ENCODE measurements at regions not wholly inside any gene's neighbourhood (a gene's known extent, or its start where the extent isn't known, plus 50 kb on each side); places are given as distances from the start of the nearest gene placed in this dataset.
A peak's percentile ranks its signal among the peaks of the same experiment; 100 is the strongest.

GRCh38 chr18:22663378-22663777 is 245.7 kb upstream of the CTAGE1 start:
- H3K4me3 ChIP-seq (ENCODE audit: low read length): no peak overlapping the region
- Mint-ChIP-seq H3K27me3 (peaks cover 4 to 9% of the 10 kb centered on the region in 2 donors), H3K9me3 (peaks cover 23 to 44% (median 38%) of the 10 kb centered on the region in 5 donors), H3K4me1 (no peaks in the 10 kb centered on the region), H3K4me3 (no peak overlapping the region), H3K36me3 (peaks cover 0 to 12% (median 2%) of the 10 kb centered on the region in 3 donors), H3K27ac (no peak overlapping the region)
- H3K4me1 ChIP-seq (ENCODE audit: insufficient read depth, low read length): no peaks in the 10 kb centered on the region
- H3K27ac ChIP-seq (ENCODE audit: low read depth, low read length): no peak overlapping the region
- POLR2A ChIA-PET: no interaction called here
- H3K36me3 ChIP-seq (ENCODE audit: insufficient read depth, low read length): no peaks in the 10 kb centered on the region
- CTCF ChIA-PET: no interaction called here
- DNase-seq: no peak
- no peaks in the 10 kb centered on the region for H3K9me3 ChIP-seq (ENCODE audit: low read length)
- no peaks in the 10 kb centered on the region for H3K27me3 ChIP-seq (ENCODE audit: insufficient read depth, low read length, poor library complexity, severe bottlenecking)

GRCh38 chr18:22666411-22666940 is 248.8 kb upstream of the CTAGE1 start:
- Mint-ChIP-seq H3K4me3 (no peak overlapping the region), H3K4me1 (no peaks in the 10 kb centered on the region), H3K9me3 (peaks cover 12 to 30% (median 23%) of the 10 kb centered on the region in 5 donors)

DNA sequence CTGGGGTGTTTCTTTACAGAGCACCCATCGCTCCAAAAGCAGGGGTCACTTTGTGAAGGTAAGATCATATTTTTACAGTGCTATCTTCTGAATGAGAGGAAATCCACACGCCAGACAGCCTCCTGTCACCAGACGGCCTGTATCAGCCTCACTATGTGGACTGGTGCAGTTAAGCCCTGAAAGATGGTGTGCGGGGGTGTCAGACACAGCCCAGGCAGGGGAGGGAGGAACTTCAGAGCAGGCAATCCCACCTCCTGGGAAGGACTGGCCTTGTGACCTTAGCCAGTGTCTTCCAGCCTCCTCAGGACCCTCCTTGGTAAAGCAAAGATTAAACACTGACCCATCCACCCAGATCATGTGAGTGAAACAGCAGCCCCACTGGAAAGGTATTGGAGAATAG is 249.4 kb upstream of the CTAGE1 start:
- H3K9me3 ChIP-seq (ENCODE audit: low read length): no peaks in the 10 kb centered on the region
- no peaks in the 10 kb centered on the region for H3K36me3 ChIP-seq (ENCODE audit: insufficient read depth, low read length)
- H3K4me1 ChIP-seq (ENCODE audit: insufficient read depth, low read length): no peaks in the 10 kb centered on the region
- peaks cover 12 to 28% (median 23%) of the 10 kb centered on the region in 5 donors for H3K9me3 Mint-ChIP-seq
- H3K27ac Mint-ChIP-seq: no peak overlapping the region
- H3K4me1 Mint-ChIP-seq: no peaks in the 10 kb centered on the region
- H3K4me3 Mint-ChIP-seq: no peak overlapping the region
- POLR2A ChIA-PET: no interaction called here
- DNase-seq: no peak
- no peak overlapping the region for H3K4me3 ChIP-seq (ENCODE audit: low read length)
- H3K27me3 ChIP-seq (ENCODE audit: insufficient read depth, low read length, poor library complexity, severe bottlenecking): no peaks in the 10 kb centered on the region
- peaks cover 9 to 11% of the 10 kb centered on the region in 2 donors for H3K27me3 Mint-ChIP-seq
- CTCF ChIA-PET: no interaction called here
- H3K36me3 Mint-ChIP-seq: peaks cover 0 to 7% (median 2%) of the 10 kb centered on the region in 3 donors
- no peak overlapping the region for H3K27ac ChIP-seq (ENCODE audit: low read depth, low read length)

More at GRCh38 chr18:22666411-22666940, 248.8 kb upstream of the CTAGE1 start:
- CTCF ChIA-PET: no interaction called here
- Histone ChIP-seq H3K4me3 (ENCODE audit: low read length) (no peak overlapping the region), H3K36me3 (ENCODE audit: insufficient read depth, low read length) (no peaks in the 10 kb centered on the region), H3K9me3 (ENCODE audit: low read length) (no peaks in the 10 kb centered on the region), H3K27ac (ENCODE audit: low read depth, low read length) (no peak overlapping the region), H3K27me3 (ENCODE audit: insufficient read depth, low read length, poor library complexity, severe bottlenecking) (no peaks in the 10 kb centered on the region), H3K4me1 (ENCODE audit: insufficient read depth, low read length) (no peaks in the 10 kb centered on the region)
- peaks cover 9 to 11% of the 10 kb centered on the region in 2 donors for H3K27me3 Mint-ChIP-seq
- no peak for DNase-seq
- no peak overlapping the region for H3K27ac Mint-ChIP-seq
- H3K36me3 Mint-ChIP-seq: peaks cover 0 to 7% (median 2%) of the 10 kb centered on the region in 3 donors
- POLR2A ChIA-PET: no interaction called here

GRCh38 chr18:22667616-22668422 is 250.1 kb upstream of the CTAGE1 start:
- H3K4me3 Mint-ChIP-seq: no peak overlapping the region
- H3K4me1 Mint-ChIP-seq: no peaks in the 10 kb centered on the region
- no peak overlapping the region for H3K27ac Mint-ChIP-seq
- Histone ChIP-seq H3K36me3 (ENCODE audit: insufficient read depth, low read length) (no peaks in the 10 kb centered on the region), H3K27me3 (ENCODE audit: insufficient read depth, low read length, poor library complexity, severe bottlenecking) (no peaks in the 10 kb centered on the region), H3K4me1 (ENCODE audit: insufficient read depth, low read length) (no peaks in the 10 kb centered on the region), H3K4me3 (ENCODE audit: low read length) (no peak overlapping the region), H3K27ac (ENCODE audit: low read depth, low read length) (no peak overlapping the region), H3K9me3 (ENCODE audit: low read length) (no peaks in the 10 kb centered on the region)
- H3K36me3 Mint-ChIP-seq: peaks cover 0 to 7% (median 2%) of the 10 kb centered on the region in 3 donors
- DNase-seq: no peak
- CTCF ChIA-PET: no interaction called here
- POLR2A ChIA-PET: no interaction called here
- H3K27me3 Mint-ChIP-seq: peaks cover 9 to 11% of the 10 kb centered on the region in 2 donors
- H3K9me3 Mint-ChIP-seq: peaks cover 12 to 25% (median 22%) of the 10 kb centered on the region in 5 donors

DNA sequence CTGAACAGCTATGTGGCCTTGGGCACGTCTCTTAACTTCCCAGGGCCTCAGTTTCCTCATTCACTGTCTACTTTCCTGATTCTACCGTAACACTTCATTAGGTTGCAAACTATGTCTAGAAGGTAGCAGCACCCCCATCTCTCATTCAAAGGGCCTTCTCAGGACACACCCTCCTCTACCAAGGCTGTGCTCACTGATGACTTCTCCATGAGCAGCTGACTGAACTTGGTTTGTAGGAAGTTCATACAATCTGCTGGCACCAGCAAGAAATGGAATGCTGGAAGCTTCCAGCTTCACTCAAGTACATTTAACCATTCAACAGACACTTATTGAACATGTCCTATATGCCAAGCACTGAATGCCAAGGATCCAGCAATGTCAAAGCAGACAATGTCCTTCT is 250.8 kb upstream of the CTAGE1 start:
- no peak overlapping the region for H3K27ac Mint-ChIP-seq
- peaks cover 8 to 18% (median 17%) of the 10 kb centered on the region in 5 donors for H3K9me3 Mint-ChIP-seq
- no peak overlapping the region for H3K4me3 Mint-ChIP-seq
- H3K36me3 ChIP-seq (ENCODE audit: insufficient read depth, low read length): no peaks in the 10 kb centered on the region
- CTCF ChIA-PET: no interaction called here
- H3K4me1 Mint-ChIP-seq: no peaks in the 10 kb centered on the region
- peaks cover 0 to 7% (median 2%) of the 10 kb centered on the region in 3 donors for H3K36me3 Mint-ChIP-seq
- no peak overlapping the region for H3K27ac ChIP-seq (ENCODE audit: low read depth, low read length)
- peaks cover 9 to 11% of the 10 kb centered on the region in 2 donors for H3K27me3 Mint-ChIP-seq
- no peaks in the 10 kb centered on the region for H3K27me3 ChIP-seq (ENCODE audit: insufficient read depth, low read length, poor library complexity, severe bottlenecking)
- no peaks in the 10 kb centered on the region for H3K9me3 ChIP-seq (ENCODE audit: low read length)
- no peak for DNase-seq
- no peaks in the 10 kb centered on the region for H3K4me1 ChIP-seq (ENCODE audit: insufficient read depth, low read length)
- POLR2A ChIA-PET: no interaction called here
- H3K4me3 ChIP-seq (ENCODE audit: low read length): no peak overlapping the region

DNA sequence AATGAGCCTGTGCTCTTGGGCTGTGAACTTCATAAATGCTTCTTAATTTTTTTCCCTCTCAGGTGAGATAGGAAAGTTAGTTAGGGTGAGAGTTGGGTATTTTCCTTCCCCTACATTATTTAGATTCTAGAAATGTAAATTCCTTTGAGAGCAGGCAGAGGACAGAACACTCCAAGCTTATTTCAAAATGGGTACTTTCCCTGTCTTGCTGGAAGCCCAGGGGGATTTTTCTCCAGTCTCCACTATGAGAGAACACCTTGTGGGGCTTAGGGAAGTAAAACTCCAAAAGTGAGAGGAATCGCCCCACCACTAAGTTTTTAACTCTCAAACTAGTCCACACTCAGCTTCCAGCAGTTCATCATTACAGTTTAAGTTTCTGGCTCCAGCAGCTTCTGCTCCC is 253.2 kb upstream of the CTAGE1 start:
- DNase-seq: no peak
- no peaks in the 10 kb centered on the region for H3K4me1 ChIP-seq (ENCODE audit: insufficient read depth, low read length)
- Mint-ChIP-seq H3K4me3 (no peak overlapping the region), H3K9me3 (peaks cover 0 to 2% (median 0%) of the 10 kb centered on the region in 5 donors), H3K4me1 (no peaks in the 10 kb centered on the region), H3K27me3 (peaks cover 7 to 18% of the 10 kb centered on the region in 2 donors), H3K36me3 (no peaks in the 10 kb centered on the region), H3K27ac (no peak overlapping the region)
- ChIA-PET POLR2A (no interaction called here), CTCF (no interaction called here)
- no peak overlapping the region for H3K27ac ChIP-seq (ENCODE audit: low read depth, low read length)
- H3K36me3 ChIP-seq (ENCODE audit: insufficient read depth, low read length): no peaks in the 10 kb centered on the region
- no peak overlapping the region for H3K4me3 ChIP-seq (ENCODE audit: low read length)
- no peaks in the 10 kb centered on the region for H3K9me3 ChIP-seq (ENCODE audit: low read length)
- H3K27me3 ChIP-seq (ENCODE audit: insufficient read depth, low read length, poor library complexity, severe bottlenecking): no peaks in the 10 kb centered on the region

DNA sequence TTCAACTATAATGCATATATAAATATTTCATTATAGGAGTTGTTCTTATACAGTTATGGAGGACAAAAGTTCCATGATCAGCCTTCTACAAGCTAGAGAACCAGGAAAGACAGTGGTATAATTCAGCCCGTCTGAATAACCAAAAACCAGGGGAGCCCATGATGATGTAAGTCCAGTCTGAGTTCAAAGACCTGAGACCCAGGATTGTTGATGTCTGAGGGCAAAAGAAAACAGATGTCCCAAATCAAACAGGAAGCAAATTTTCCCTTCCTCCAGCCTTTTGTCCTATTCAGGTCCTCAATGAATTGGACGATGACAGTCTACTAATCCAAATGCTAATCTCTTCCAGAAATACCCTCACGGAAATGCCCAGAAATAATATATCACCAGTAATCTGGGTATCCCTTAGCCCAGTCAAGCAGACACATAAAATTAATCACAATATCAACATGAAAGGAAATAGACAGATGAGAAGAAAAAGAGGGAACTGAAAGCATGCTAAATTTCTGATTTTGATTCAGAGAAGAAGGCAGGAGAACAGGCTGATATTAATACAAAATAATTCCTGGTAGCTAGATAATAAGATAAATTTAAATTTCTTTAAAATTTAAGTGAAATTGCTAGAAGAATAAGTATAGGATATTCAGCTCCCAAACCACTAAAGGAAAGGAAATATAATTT is 255.6 kb upstream of the CTAGE1 start:
- Mint-ChIP-seq H3K27ac (no peak overlapping the region), H3K27me3 (peaks cover 0 to 15% of the 10 kb centered on the region in 2 donors), H3K9me3 (peaks cover 0 to 2% (median 0%) of the 10 kb centered on the region in 5 donors), H3K4me3 (no peak overlapping the region), H3K36me3 (no peaks in the 10 kb centered on the region), H3K4me1 (no peaks in the 10 kb centered on the region)
- H3K36me3 ChIP-seq (ENCODE audit: insufficient read depth, low read length): no peaks in the 10 kb centered on the region
- H3K27me3 ChIP-seq (ENCODE audit: insufficient read depth, low read length, poor library complexity, severe bottlenecking): no peaks in the 10 kb centered on the region
- H3K9me3 ChIP-seq (ENCODE audit: low read length): no peaks in the 10 kb centered on the region
- ChIA-PET CTCF (no interaction called here), POLR2A (no interaction called here)
- H3K4me1 ChIP-seq (ENCODE audit: insufficient read depth, low read length): no peaks in the 10 kb centered on the region
- H3K27ac ChIP-seq (ENCODE audit: low read depth, low read length): no peak overlapping the region
- no peak for DNase-seq
- no peak overlapping the region for H3K4me3 ChIP-seq (ENCODE audit: low read length)

DNA sequence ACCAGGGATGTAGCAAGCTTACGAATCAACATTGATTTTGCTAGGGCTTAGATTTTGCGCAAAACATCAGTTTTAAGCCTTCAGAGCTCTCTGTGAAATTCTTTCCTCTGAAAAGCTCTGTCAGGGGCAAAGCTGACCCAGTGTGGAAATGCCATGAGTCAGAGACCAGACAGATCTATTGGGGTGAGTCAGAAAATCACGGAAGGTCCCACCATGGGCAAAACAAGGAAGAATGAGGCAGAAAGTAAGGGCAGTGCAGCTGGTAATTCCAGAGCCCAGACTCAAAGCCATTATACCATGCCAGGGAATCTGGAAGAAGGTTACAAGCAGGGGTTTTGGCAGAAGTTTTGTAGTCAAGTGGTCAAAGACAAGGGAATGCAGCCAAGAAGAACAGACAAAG is 256.6 kb upstream of the CTAGE1 start:
- Histone ChIP-seq H3K9me3 (ENCODE audit: low read length) (no peaks in the 10 kb centered on the region), H3K4me1 (ENCODE audit: insufficient read depth, low read length) (no peaks in the 10 kb centered on the region), H3K4me3 (ENCODE audit: low read length) (no peak overlapping the region), H3K27me3 (ENCODE audit: insufficient read depth, low read length, poor library complexity, severe bottlenecking) (no peaks in the 10 kb centered on the region), H3K36me3 (ENCODE audit: insufficient read depth, low read length) (no peaks in the 10 kb centered on the region), H3K27ac (ENCODE audit: low read depth, low read length) (no peak overlapping the region)
- Mint-ChIP-seq H3K27me3 (peaks cover 0 to 8% of the 10 kb centered on the region in 2 donors), H3K4me3 (no peak overlapping the region), H3K36me3 (no peaks in the 10 kb centered on the region), H3K27ac (peak overlapping the region in 1 of 8 donors; percentile 6), H3K4me1 (no peaks in the 10 kb centered on the region), H3K9me3 (no peaks in the 10 kb centered on the region)
- ChIA-PET POLR2A (no interaction called here), CTCF (no interaction called here)
- no peak for DNase-seq
